BJ (cell line): ENCODE measurements at regions not wholly inside any gene's neighbourhood (a gene's known extent, or its start where the extent isn't known, plus 50 kb on each side); places are given as distances from the start of the nearest gene placed in this dataset.

Experiments
- CTCF ChIA-PET: fragments of 350-600 bp; formaldehyde crosslinking; extraction: SDS; loops from one replicate; lab custom pipeline; 2021; ENCODE audit warnings: antibody characterized with exemption, inconsistent platforms; lab: Yijun Ruan, JAX
- POLR2A ChIA-PET: fragments of 300-600 bp; sonication (Branson Sonifier 250); formaldehyde crosslinking; extraction: SDS; loops from one replicate; lab custom pipeline; 2021; ENCODE audit warnings: antibody characterized with exemption; lab: Charles Lee
- DNase-seq: peaks from one replicate; pipeline ENCODE4 v3.0.0-alpha.2; 2011; ENCODE audit warnings: low read depth
- H3K27me3 ChIP-seq: 2 replicates; pipeline ENCODE4 v1.6.0; 2011; ENCODE audit warnings: low read length; ENCODE audit not compliant: control insufficient read depth, insufficient read depth
- H3K36me3 ChIP-seq: 2 replicates; pipeline ENCODE4 v1.5.1; 2011; ENCODE audit warnings: low read length; ENCODE audit not compliant: control insufficient read depth, insufficient read depth
- H3K4me3 ChIP-seq: 2 replicates; pipeline ENCODE4 v1.5.1; 2011; ENCODE audit warnings: low read depth, mild to moderate bottlenecking, control low read depth, low read length
- CTCF ChIP-seq: IDR thresholded peaks from 2 replicates; pipeline ENCODE4 v1.5.1; 2011; ENCODE audit warnings: low read depth, mild to moderate bottlenecking, control low read depth, inconsistent platforms, low read length, moderate library complexity; ENCODE audit not compliant: insufficient read depth

GRCh38 chr4:23972187-23972586 lies 82.3 kb upstream of the PPARGC1A start:
- no peak for TF ChIP-seq CTCF
- POLR2A ChIA-PET: no interaction called here
- Histone ChIP-seq H3K27me3 (no peaks in the 10 kb centered on the region), H3K4me3 (no peak overlapping the region), H3K36me3 (no peaks in the 10 kb centered on the region)
- no peak for DNase-seq
- CTCF ChIA-PET: no interaction called here

- ChIA-PET CTCF (no interaction called here), POLR2A (no interaction called here)
- no peak overlapping the region for H3K4me3 ChIP-seq
- TF ChIP-seq CTCF: no peak
- no peak for DNase-seq
- no peaks in the 10 kb centered on the region for H3K27me3 ChIP-seq
- no peaks in the 10 kb centered on the region for H3K36me3 ChIP-seq
These were observed 80.5 kb upstream of the PPARGC1A start for GRCh38 chr4:23970201-23970850.

- Histone ChIP-seq H3K4me3 (no peak overlapping the region), H3K27me3 (no peaks in the 10 kb centered on the region), H3K36me3 (no peaks in the 10 kb centered on the region)
- POLR2A ChIA-PET: no interaction called here
- CTCF ChIA-PET: no interaction called here
- TF ChIP-seq CTCF: no peak
- no peak for DNase-seq
These were observed 79.8 kb upstream of the PPARGC1A start for GRCh38 chr4:23969635-23970145.

GRCh38 chr4:23967281-23967680 lies 77.4 kb upstream of the PPARGC1A start:
- TF ChIP-seq CTCF: no peak
- no peaks in the 10 kb centered on the region for H3K36me3 ChIP-seq
- H3K4me3 ChIP-seq: no peak overlapping the region
- CTCF ChIA-PET: interaction anchor here (0.9 to 2.5 kb wide), 3 partner anchors 11 to 123 kb away, joined by 3 to 9 read pairs (median 3); no protein-coding TSS in a partner anchor
- no peak for DNase-seq
- H3K27me3 ChIP-seq: peaks cover 3% of the 10 kb centered on the region; the same call in 1 of the 2 replicates
- POLR2A ChIA-PET: no interaction called here

GRCh38 chr4:23966725-23967124 lies 76.9 kb upstream of the PPARGC1A start:
- peak; percentile 25; the same call in 1 of the 2 replicates for TF ChIP-seq CTCF
- no peaks in the 10 kb centered on the region for H3K36me3 ChIP-seq
- H3K27me3 ChIP-seq: peaks cover 3% of the 10 kb centered on the region; the same call in 1 of the 2 replicates
- no peak overlapping the region for H3K4me3 ChIP-seq
- DNase-seq: no peak
- CTCF ChIA-PET: interaction anchor here (0.9 to 2.5 kb wide), 3 partner anchors 10 to 124 kb away, joined by 3 to 9 read pairs (median 3); no protein-coding TSS in a partner anchor
- POLR2A ChIA-PET: no interaction called here
